Esophagus mucosa (tissue), 1 donor: ENCODE measurements at regions not wholly inside any gene's neighbourhood (a gene's known extent, or its start where the extent isn't known, plus 50 kb on each side); places are given as distances from the start of the nearest gene placed in this dataset.
"Not testable (repeated sequence)": the region's sequence is repeated elsewhere in the genome, so short reads cannot be mapped to it uniquely, and the experiment has no call there.

Experiments used
- ATAC-seq: fragments of 200-7000 bp; cut with Tn5 transposase; one replicate; pipeline ENCODE4 v1.9.1; 2020
- donor health status: DM: yes; HTN: yes; CAD: no.

- no peak for ATAC-seq
Observed at GRCh38 chr4:66524781-66525180, 854.5 kb upstream of the EPHA5 start.

- no peak for ATAC-seq
Observed at GRCh38 chr4:66522244-66522643, 852.0 kb upstream of the EPHA5 start.

- ATAC-seq, result no peak
Observed at GRCh38 chr4:66516940-66517339, 846.7 kb upstream of the EPHA5 start.

- no peak for ATAC-seq
Observed at GRCh38 chr4:66506985-66507384, 836.7 kb upstream of the EPHA5 start.

- ATAC-seq, result no peak
Observed at GRCh38 chr4:66501997-66502396, 831.7 kb upstream of the EPHA5 start.

GRCh38 chr4:66490729-66491128 is 820.4 kb upstream of the EPHA5 start:
- ATAC-seq, result no peak

GRCh38 chr4:66489783-66490452 is 819.6 kb upstream of the EPHA5 start:
- no peak for ATAC-seq

GRCh38 chr4:66489370-66489769 is 819.1 kb upstream of the EPHA5 start:
- no peak for ATAC-seq

GRCh38 chr4:66486068-66486467 is 815.8 kb upstream of the EPHA5 start:
- no peak for ATAC-seq

- ATAC-seq, result no peak
Observed at GRCh38 chr4:66482186-66482585, 811.9 kb upstream of the EPHA5 start.

GRCh38 chr4:66475596-66475995 is 805.3 kb upstream of the EPHA5 start:
- no peak for ATAC-seq

GRCh38 chr4:66465111-66465510 is 794.8 kb upstream of the EPHA5 start:
- ATAC-seq, result no peak

GRCh38 chr4:66462890-66463289 is 792.6 kb upstream of the EPHA5 start:
- not testable (repeated sequence) for ATAC-seq

- ATAC-seq, result no peak
Observed at GRCh38 chr4:66451741-66452140, 781.5 kb upstream of the EPHA5 start.

GRCh38 chr4:66443008-66443407 is 772.7 kb upstream of the EPHA5 start:
- ATAC-seq, result no peak

- no peak for ATAC-seq
Observed at GRCh38 chr4:66439508-66439907, 769.2 kb upstream of the EPHA5 start.

- ATAC-seq, result no peak
Observed at GRCh38 chr4:66433706-66434105, 763.4 kb upstream of the EPHA5 start.

GRCh38 chr4:66430856-66431255 is 760.6 kb upstream of the EPHA5 start:
- no peak for ATAC-seq

GRCh38 chr4:66429276-66429675 is 759.0 kb upstream of the EPHA5 start:
- ATAC-seq, result no peak

- ATAC-seq, result no peak
Observed at GRCh38 chr4:66416425-66416824, 746.1 kb upstream of the EPHA5 start.

- no peak for ATAC-seq
Observed at GRCh38 chr4:66404141-66404540, 733.9 kb upstream of the EPHA5 start.

GRCh38 chr4:66376921-66377320 is 706.6 kb upstream of the EPHA5 start:
- no peak for ATAC-seq

GRCh38 chr4:66376396-66376795 is 706.1 kb upstream of the EPHA5 start:
- no peak for ATAC-seq

GRCh38 chr4:66373268-66373667 is 703.0 kb upstream of the EPHA5 start:
- ATAC-seq, result no peak

- ATAC-seq, result no peak
Observed at GRCh38 chr4:66372706-66373105, 702.4 kb upstream of the EPHA5 start.
